ENCODE measurements at regions not wholly inside any gene's neighbourhood (a gene's known extent, or its start where the extent isn't known, plus 50 kb on each side); places are given as distances from the start of the nearest gene placed in this dataset.

DNA sequence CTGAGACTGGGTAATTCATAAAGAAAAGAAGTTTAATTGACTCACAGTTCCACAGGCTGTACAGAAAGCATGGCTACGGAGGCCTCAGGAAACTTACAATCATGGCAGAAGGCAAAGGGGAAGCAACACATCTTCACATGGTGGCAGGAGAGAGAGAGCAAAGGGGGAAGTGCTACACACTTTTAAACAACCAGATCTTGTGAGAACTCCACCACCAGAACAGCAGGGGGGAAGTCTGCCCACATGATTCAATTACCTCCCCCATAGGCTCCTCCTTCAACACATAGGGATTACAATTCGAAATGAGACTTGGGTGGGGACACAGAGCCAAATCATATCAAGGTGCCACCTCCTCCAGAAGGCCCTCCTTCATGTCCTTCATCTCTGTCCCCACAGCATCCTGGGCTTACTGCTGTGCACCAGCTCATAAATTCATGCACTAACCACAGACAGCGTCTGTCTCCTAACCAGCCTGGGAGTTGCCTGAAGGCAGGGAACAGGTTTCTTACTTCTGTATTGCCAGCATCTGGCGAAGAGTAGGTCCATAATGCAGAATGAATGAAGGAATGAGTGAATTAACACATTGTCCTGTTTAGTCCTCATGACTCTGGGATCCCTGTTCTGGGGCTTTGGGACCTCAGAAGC lies 74.4 kb downstream of the WSB1 start:
- TF ChIP-seq POLR2AphosphoS5 (IDR thresholded peaks at IDR 0.05; ENCODE audit: borderline replicate concordance, low read depth, low read length) (no peak), EZH2 (IDR thresholded peaks at IDR 0.05) (no peak), FOXP2 (optimal IDR thresholded peaks at IDR 0.05; ENCODE audit: control extremely low read depth, extremely low read length, insufficient read depth) (no peak)

All from SK-N-MC (cell line).